H1 (cell line): ENCODE measurements at regions not wholly inside any gene's neighbourhood (a gene's known extent, or its start where the extent isn't known, plus 50 kb on each side); places are given as distances from the start of the nearest gene placed in this dataset.

ENCODE experiments used
- EP300 ChIP-seq, 2 experiments: IDR thresholded peaks; 1 replicate in 1 of 2; 2 replicates in 1 of 2; pipeline ENCODE4 v1.6.1; 2011 to 2012; ENCODE audit warnings: low read depth in 2 of 2, low read length in 2 of 2, mild to moderate bottlenecking in 2 of 2, borderline replicate concordance in 1 of 2, inconsistent platforms in 1 of 2, moderate library complexity in 1 of 2
- HDAC6 ChIP-seq: IDR thresholded peaks from one replicate; pipeline ENCODE4 v1.7.1; 2012; ENCODE audit warnings: low read depth, mild to moderate bottlenecking, inconsistent platforms, low read length, moderate library complexity
- SUZ12 ChIP-seq: fragments of 200-600 bp; sonication (generic); IDR thresholded peaks from 2 replicates; pipeline ENCODE4 v1.6.1; 2012; ENCODE audit warnings: mild to moderate bottlenecking, inconsistent platforms, low read length, moderate library complexity, mixed read lengths
- TF ChIP-seq, protein P1 (sequence below), 3 experiments: IDR thresholded peaks; 1 replicate in 2 of 3; 2 replicates in 1 of 3; pipeline versions ENCODE4 v1.5.1 to v1.6.1; 2011; ENCODE audit warnings: low read length in 3 of 3, mild to moderate bottlenecking in 3 of 3, inconsistent platforms in 2 of 3, low read depth in 1 of 3, moderate library complexity in 1 of 3; ENCODE audit not compliant: insufficient read depth in 1 of 3; ENCODE audit errors: control extremely low read depth in 1 of 3

DNA sequence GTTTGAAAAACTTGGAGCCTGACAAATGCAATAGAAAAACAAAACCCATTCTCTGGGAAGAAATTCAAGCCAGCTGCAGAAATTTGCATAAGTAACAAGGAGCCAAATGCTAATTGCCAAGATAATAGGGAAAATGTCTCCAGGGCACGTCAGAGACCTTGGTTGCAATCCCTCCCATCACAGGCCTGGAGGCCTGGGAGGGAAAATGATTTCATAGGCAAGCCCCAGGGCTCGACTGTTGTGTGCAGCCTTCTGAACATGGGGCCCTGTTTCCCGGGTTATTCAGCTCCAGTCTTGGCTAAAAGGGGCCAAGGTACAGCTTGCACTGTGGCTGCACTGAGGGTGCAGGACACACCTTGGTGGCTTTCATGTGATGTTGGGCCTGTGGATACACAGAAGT, 760.4 kb upstream of the PABPC4L start:
- no peak for TF ChIP-seq SUZ12
- no peak for TF ChIP-seq EP300 (IDR thresholded peaks at IDR 0.05; ENCODE audit: borderline replicate concordance in 1 of 2, low read depth in 2 of 2, low read length in 2 of 2)
- TF ChIP-seq HDAC6, result no peak
- TF ChIP-seq, protein P1, sequence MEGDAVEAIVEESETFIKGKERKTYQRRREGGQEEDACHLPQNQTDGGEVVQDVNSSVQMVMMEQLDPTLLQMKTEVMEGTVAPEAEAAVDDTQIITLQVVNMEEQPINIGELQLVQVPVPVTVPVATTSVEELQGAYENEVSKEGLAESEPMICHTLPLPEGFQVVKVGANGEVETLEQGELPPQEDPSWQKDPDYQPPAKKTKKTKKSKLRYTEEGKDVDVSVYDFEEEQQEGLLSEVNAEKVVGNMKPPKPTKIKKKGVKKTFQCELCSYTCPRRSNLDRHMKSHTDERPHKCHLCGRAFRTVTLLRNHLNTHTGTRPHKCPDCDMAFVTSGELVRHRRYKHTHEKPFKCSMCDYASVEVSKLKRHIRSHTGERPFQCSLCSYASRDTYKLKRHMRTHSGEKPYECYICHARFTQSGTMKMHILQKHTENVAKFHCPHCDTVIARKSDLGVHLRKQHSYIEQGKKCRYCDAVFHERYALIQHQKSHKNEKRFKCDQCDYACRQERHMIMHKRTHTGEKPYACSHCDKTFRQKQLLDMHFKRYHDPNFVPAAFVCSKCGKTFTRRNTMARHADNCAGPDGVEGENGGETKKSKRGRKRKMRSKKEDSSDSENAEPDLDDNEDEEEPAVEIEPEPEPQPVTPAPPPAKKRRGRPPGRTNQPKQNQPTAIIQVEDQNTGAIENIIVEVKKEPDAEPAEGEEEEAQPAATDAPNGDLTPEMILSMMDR (IDR thresholded peaks at IDR 0.05; ENCODE audit: control extremely low read depth in 1 of 3, insufficient read depth in 1 of 3, low read depth in 1 of 3, low read length in 3 of 3), result no peak
